Caco-2 (cell line): ENCODE measurements at regions not wholly inside any gene's neighbourhood (a gene's known extent, or its start where the extent isn't known, plus 50 kb on each side); places are given as distances from the start of the nearest gene placed in this dataset.

Source experiments
- BruUV-seq: library from RNA; stranded (reverse); fragments of 400-500 nt; replicated peaks from 2 replicates; lab custom pipeline; 2021; lab: Mats Ljungman, UMichigan
- CTCF ChIA-PET: fragments of 300-600 bp; sonication (Branson Sonifier 250); formaldehyde crosslinking; loops from one replicate; lab custom pipeline; 2022; ENCODE audit warnings: antibody characterized with exemption; lab: Charles Lee
- POLR2A ChIA-PET: fragments of 300-600 bp; sonication (Branson Sonifier 250); formaldehyde crosslinking; loops from one replicate; lab custom pipeline; 2022; ENCODE audit warnings: antibody characterized with exemption; lab: Charles Lee
- DNase-seq, 2 experiments: peaks; one replicate each; pipeline versions ENCODE4 v3.0.0 to v3.0.0-alpha.2; 2020 to 2022
- H3K27me3 ChIP-seq: replicated peaks from 2 replicates; pipeline ENCODE4 v1.6.0; 2011; ENCODE audit warnings: low read length; ENCODE audit not compliant: control insufficient read depth, insufficient read depth
- H3K36me3 ChIP-seq: 2 replicates; pipeline ENCODE4 v1.5.1; 2011; ENCODE audit warnings: low read length; ENCODE audit not compliant: control insufficient read depth, insufficient read depth
- H3K4me1 ChIP-seq: fragments of 250-450 bp; sonication (Bioruptor Pico); 2 replicates; pipeline ENCODE4 v1.5.1; 2020; ENCODE audit warnings: mild to moderate bottlenecking
- H3K4me3 ChIP-seq: 2 replicates; pipeline ENCODE4 v1.5.1; 2011; ENCODE audit warnings: low read depth, mild to moderate bottlenecking, control low read depth, low read length
- H3K9me3 ChIP-seq: fragments of 250-450 bp; sonication (Bioruptor Pico); 2 replicates; pipeline ENCODE4 v1.5.1; 2020; ENCODE audit warnings: mild to moderate bottlenecking, moderate library complexity
- H3K27ac Mint-ChIP-seq: one replicate; pipeline ENCODE4 v1.8.0; 2022; ENCODE audit warnings: mixed read lengths; ENCODE audit not compliant: unreplicated experiment
- H3K27me3 Mint-ChIP-seq: one replicate; pipeline ENCODE4 v1.8.0; 2022; ENCODE audit warnings: mixed read lengths; ENCODE audit not compliant: insufficient read depth, unreplicated experiment
- H3K36me3 Mint-ChIP-seq: one replicate; pipeline ENCODE4 v1.8.0; 2022; ENCODE audit warnings: mild to moderate bottlenecking, mixed read lengths; ENCODE audit not compliant: insufficient read depth, unreplicated experiment
- H3K4me1 Mint-ChIP-seq: one replicate; pipeline ENCODE4 v1.8.0; 2022; ENCODE audit warnings: low read depth, mixed read lengths; ENCODE audit not compliant: unreplicated experiment
- H3K4me3 Mint-ChIP-seq: one replicate; pipeline ENCODE4 v1.8.0; 2022; ENCODE audit warnings: mild to moderate bottlenecking, moderate library complexity, mixed read lengths; ENCODE audit not compliant: unreplicated experiment
- H3K9me3 Mint-ChIP-seq: one replicate; pipeline ENCODE4 v1.8.0; 2022; ENCODE audit warnings: mixed read lengths; ENCODE audit not compliant: unreplicated experiment
- intact Hi-C: fragments of 100-400 bp; cut with micrococcal nuclease; formaldehyde crosslinking; loops from one replicate; pipeline ENCODE4 v1.10.0; 2022; ENCODE audit not compliant: unreplicated experiment
- TF ChIP-seq, protein P1 (sequence below), 2 experiments: fragments of 200-600 bp in 1 of 2; IDR thresholded peaks; 1 replicate in 1 of 2; 2 replicates in 1 of 2; pipeline versions ENCODE4 v1.5.1 to v1.8.0; 2011 to 2022; ENCODE audit warnings: antibody characterized with exemption in 1 of 2, control low read depth in 1 of 2, inconsistent platforms in 1 of 2, low read depth in 1 of 2, low read length in 1 of 2, mild to moderate bottlenecking in 1 of 2, moderate library complexity in 1 of 2; ENCODE audit not compliant: insufficient read depth in 1 of 2, severe bottlenecking in 1 of 2, unreplicated experiment in 1 of 2

DNA sequence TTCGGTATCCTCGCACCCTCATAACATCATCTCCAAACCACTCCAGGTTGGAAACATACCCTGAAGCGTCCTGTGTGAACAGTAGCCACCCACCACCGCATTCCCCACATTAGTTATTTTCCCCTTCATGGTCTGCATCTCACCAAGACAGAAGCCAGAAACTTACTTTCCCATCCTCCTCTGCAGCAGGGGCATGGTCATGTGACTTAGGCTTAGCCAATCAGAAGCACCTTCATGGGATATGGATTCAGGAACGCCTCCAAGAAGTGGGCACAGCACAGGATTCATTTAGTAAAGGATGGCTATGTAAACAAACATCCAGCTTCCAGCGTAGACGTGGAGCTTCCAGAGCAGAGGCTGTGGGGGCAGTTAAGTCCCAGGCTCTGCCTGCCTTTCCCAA is 130.3 kb downstream of the AXIN2 start:
- peaks cover 6% of the 10 kb centered on the region for H3K4me1 Mint-ChIP-seq
- Histone ChIP-seq H3K36me3 (no peaks in the 10 kb centered on the region), H3K4me1 (peaks cover 18% of the 10 kb centered on the region), H3K9me3 (peaks cover 14% of the 10 kb centered on the region), H3K27me3 (no peaks in the 10 kb centered on the region), H3K4me3 (no peak overlapping the region)
- TF ChIP-seq, protein P1, sequence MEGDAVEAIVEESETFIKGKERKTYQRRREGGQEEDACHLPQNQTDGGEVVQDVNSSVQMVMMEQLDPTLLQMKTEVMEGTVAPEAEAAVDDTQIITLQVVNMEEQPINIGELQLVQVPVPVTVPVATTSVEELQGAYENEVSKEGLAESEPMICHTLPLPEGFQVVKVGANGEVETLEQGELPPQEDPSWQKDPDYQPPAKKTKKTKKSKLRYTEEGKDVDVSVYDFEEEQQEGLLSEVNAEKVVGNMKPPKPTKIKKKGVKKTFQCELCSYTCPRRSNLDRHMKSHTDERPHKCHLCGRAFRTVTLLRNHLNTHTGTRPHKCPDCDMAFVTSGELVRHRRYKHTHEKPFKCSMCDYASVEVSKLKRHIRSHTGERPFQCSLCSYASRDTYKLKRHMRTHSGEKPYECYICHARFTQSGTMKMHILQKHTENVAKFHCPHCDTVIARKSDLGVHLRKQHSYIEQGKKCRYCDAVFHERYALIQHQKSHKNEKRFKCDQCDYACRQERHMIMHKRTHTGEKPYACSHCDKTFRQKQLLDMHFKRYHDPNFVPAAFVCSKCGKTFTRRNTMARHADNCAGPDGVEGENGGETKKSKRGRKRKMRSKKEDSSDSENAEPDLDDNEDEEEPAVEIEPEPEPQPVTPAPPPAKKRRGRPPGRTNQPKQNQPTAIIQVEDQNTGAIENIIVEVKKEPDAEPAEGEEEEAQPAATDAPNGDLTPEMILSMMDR (IDR thresholded peaks at IDR 0.05; ENCODE audit: insufficient read depth in 1 of 2, low read depth in 1 of 2, low read length in 1 of 2, severe bottlenecking in 1 of 2, unreplicated experiment in 1 of 2) = no peak
- DNase-seq = no peak
- H3K4me3 Mint-ChIP-seq = no peak overlapping the region
- no peaks in the 10 kb centered on the region for H3K36me3 Mint-ChIP-seq
- CTCF ChIA-PET = no interaction called here
- H3K27me3 Mint-ChIP-seq = no peaks in the 10 kb centered on the region
- intact Hi-C loops = no loop called here
- BruUV-seq = no TSS peak
- no peak overlapping the region for H3K27ac Mint-ChIP-seq
- peaks cover 10% of the 10 kb centered on the region for H3K9me3 Mint-ChIP-seq
- POLR2A ChIA-PET = no interaction called here

DNA sequence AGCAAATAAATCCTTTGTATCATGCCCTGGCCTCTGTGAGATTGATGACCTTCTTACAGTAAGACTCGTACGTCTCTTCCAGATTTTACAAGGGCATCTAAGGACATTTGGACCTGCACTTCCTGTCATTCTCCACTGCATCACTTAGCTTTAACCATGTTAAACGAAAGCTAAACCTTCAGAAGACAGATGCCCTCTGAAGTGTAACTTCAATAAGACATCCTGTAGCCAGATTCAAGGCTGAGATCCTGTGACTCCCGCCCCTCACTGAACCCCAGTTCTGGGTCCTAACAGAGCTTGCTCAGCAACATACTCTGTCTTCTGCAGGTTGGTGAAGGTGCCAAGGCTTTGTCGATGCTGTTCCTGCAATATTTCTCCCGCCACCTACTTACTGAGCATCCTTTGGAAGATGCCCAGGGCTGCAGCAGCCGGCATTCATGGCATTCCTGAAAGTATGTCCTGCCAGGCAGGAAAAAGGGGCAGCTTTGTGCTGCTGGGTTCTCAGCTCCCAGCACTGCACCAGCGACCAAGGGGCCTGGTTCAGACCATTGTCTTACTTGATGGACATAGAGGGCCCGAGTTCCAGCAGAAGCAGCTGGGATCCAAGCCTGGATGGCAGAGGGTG is 131.1 kb downstream of the AXIN2 start:
- Histone ChIP-seq H3K27me3 (no peaks in the 10 kb centered on the region), H3K4me1 (peaks cover 18% of the 10 kb centered on the region), H3K9me3 (peaks cover 14% of the 10 kb centered on the region), H3K36me3 (no peaks in the 10 kb centered on the region), H3K4me3 (no peak overlapping the region)
- ChIA-PET POLR2A (no interaction called here), CTCF (no interaction called here)
- TF ChIP-seq, protein P1 (IDR thresholded peaks at IDR 0.05; ENCODE audit: insufficient read depth in 1 of 2, low read depth in 1 of 2, low read length in 1 of 2, severe bottlenecking in 1 of 2, unreplicated experiment in 1 of 2) = no peak
- Mint-ChIP-seq H3K4me3 (no peak overlapping the region), H3K36me3 (no peaks in the 10 kb centered on the region), H3K4me1 (peaks cover 6% of the 10 kb centered on the region), H3K27me3 (no peaks in the 10 kb centered on the region), H3K9me3 (peaks cover 10% of the 10 kb centered on the region), H3K27ac (no peak overlapping the region)
- DNase-seq = no peak
- intact Hi-C loops = no loop called here
- BruUV-seq = no TSS peak

DNA sequence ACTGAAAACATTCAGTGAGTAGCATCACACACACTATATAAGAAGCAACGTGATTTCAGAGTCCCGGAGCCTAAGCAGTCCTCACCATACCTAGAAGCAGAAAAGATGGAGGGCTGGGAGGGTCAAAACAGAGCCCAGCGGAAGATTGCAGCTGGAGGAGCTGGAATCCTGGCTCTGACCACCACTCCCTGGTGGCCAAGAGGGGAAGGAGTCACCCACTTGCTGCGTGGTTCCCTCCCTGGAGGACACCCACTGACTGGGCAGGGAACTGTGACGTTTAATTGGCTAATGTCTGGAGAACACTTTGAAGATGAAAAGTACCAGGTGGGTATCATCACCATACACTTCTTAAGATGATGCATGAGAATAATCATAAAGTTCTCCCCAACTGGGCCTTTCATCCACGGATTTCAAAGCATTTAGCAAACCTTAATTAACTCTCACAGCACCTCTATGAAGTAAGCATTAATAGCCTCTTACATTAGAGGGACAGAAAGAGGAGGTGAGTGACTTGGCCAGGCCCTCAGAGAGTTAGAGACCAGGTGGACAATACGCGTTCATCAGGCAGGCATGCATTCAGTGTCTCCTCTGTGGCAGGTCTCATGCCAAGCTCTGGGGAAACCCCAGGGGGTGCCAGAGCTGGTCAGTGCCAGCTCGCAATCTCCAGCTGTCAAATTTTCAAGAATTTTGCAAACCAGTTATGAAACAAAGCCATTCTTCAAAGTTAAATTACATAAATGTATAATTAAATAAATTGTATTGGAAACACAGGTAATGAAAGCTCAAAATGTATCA is 137.9 kb downstream of the AXIN2 start:
- DNase-seq = no peak
- no peak overlapping the region for H3K4me3 ChIP-seq

More for the DNA sequence above, 137.9 kb downstream of the AXIN2 start:
- Mint-ChIP-seq H3K9me3 (no peaks in the 10 kb centered on the region), H3K4me3 (no peak overlapping the region), H3K27ac (no peak overlapping the region), H3K27me3 (no peaks in the 10 kb centered on the region), H3K36me3 (no peaks in the 10 kb centered on the region), H3K4me1 (no peaks in the 10 kb centered on the region)
- Histone ChIP-seq H3K27me3 (no peaks in the 10 kb centered on the region), H3K9me3 (no peaks in the 10 kb centered on the region), H3K36me3 (no peaks in the 10 kb centered on the region), H3K4me1 (no peaks in the 10 kb centered on the region)
- ChIA-PET CTCF (interaction anchor here (0.8 kb wide), 1 partner anchor 37 kb away, joined by 3 read pairs; no protein-coding TSS in a partner anchor), POLR2A (no interaction called here)
- no TSS peak for BruUV-seq
- intact Hi-C loops = no loop called here
- TF ChIP-seq, protein P1 (IDR thresholded peaks at IDR 0.05; ENCODE audit: insufficient read depth in 1 of 2, low read depth in 1 of 2, low read length in 1 of 2, severe bottlenecking in 1 of 2, unreplicated experiment in 1 of 2) = no peak
